Head of caudate nucleus (tissue), 42 donors: ENCODE measurements at regions not wholly inside any gene's neighbourhood (a gene's known extent, or its start where the extent isn't known, plus 50 kb on each side); places are given as distances from the start of the nearest gene placed in this dataset.
"Not testable (repeated sequence)": the region's sequence is repeated elsewhere in the genome, so short reads cannot be mapped to it uniquely, and the experiment has no call there.

Source experiments
- DNase-seq, 42 donors: peaks; one replicate each; pipeline versions ENCODE4 v3.0.0 to v3.0.0-alpha.2; 2020 to 2021; ENCODE audit warnings: mixed read lengths in 7 of 42
- intact Hi-C: fragments of 100-400 bp; cut with DNase I; formaldehyde crosslinking; loops from one replicate; pipeline ENCODE4 v1.15.0; 2022

- no peak for DNase-seq
- intact Hi-C loops: no loop called here
Measured at GRCh38 chr14:84927096-84927827, 602.7 kb upstream of the FLRT2 start.

GRCh38 chr14:84929086-84929485 lies 600.9 kb upstream of the FLRT2 start:
- intact Hi-C loops: no loop called here
- DNase-seq: no peak

GRCh38 chr14:84929834-84930233 lies 600.1 kb upstream of the FLRT2 start:
- intact Hi-C loops: no loop called here
- no peak for DNase-seq

- DNase-seq: no peak
- intact Hi-C loops: no loop called here
Measured at GRCh38 chr14:84937016-84937415, 592.9 kb upstream of the FLRT2 start.

GRCh38 chr14:84937449-84937848 lies 592.5 kb upstream of the FLRT2 start:
- no peak for DNase-seq
- intact Hi-C loops: no loop called here

- intact Hi-C loops, DNase-seq: not testable (repeated sequence)
Measured at GRCh38 chr14:84944901-84945300, 585.0 kb upstream of the FLRT2 start.

GRCh38 chr14:84959851-84960520 lies 570.0 kb upstream of the FLRT2 start:
- no peak for DNase-seq
- intact Hi-C loops: no loop called here

- intact Hi-C loops: no loop called here
- peak in 2 of 42 donors; percentile 5 to 6 for DNase-seq
Measured at GRCh38 chr14:84961637-84962036, 568.3 kb upstream of the FLRT2 start.

GRCh38 chr14:84963518-84963917 lies 566.4 kb upstream of the FLRT2 start:
- no peak for DNase-seq
- intact Hi-C loops: no loop called here

- no peak for DNase-seq
- intact Hi-C loops: no loop called here
Measured at GRCh38 chr14:84965279-84965678, 564.7 kb upstream of the FLRT2 start.

- intact Hi-C loops: no loop called here
- no peak for DNase-seq
Measured at GRCh38 chr14:84969501-84969900, 560.4 kb upstream of the FLRT2 start.

- intact Hi-C loops: no loop called here
- no peak for DNase-seq
Measured at GRCh38 chr14:84975241-84975902, 554.6 kb upstream of the FLRT2 start.

- no peak for DNase-seq
- intact Hi-C loops: no loop called here
Measured at GRCh38 chr14:84976805-84977204, 553.1 kb upstream of the FLRT2 start.

GRCh38 chr14:84987042-84987441 lies 542.9 kb upstream of the FLRT2 start:
- intact Hi-C loops: no loop called here

GRCh38 chr14:84988357-84988756 lies 541.6 kb upstream of the FLRT2 start:
- intact Hi-C loops: no loop called here
- DNase-seq: peak in 5 of 42 donors; percentile 4 to 37 (median 15)

More at GRCh38 chr14:84987042-84987441, 542.9 kb upstream of the FLRT2 start:
- no peak for DNase-seq

GRCh38 chr14:84991021-84991420 lies 538.9 kb upstream of the FLRT2 start:
- intact Hi-C loops: no loop called here

GRCh38 chr14:84998216-84998615 lies 531.7 kb upstream of the FLRT2 start:
- intact Hi-C loops: no loop called here
- no peak for DNase-seq

More at GRCh38 chr14:84991021-84991420, 538.9 kb upstream of the FLRT2 start:
- DNase-seq: no peak

- intact Hi-C loops: no loop called here
- no peak for DNase-seq
Measured at GRCh38 chr14:85002846-85003245, 527.1 kb upstream of the FLRT2 start.

- intact Hi-C loops: no loop called here
- no peak for DNase-seq
Measured at GRCh38 chr14:85003805-85004204, 526.1 kb upstream of the FLRT2 start.

GRCh38 chr14:85009506-85009905 lies 520.4 kb upstream of the FLRT2 start:
- intact Hi-C loops: no loop called here
- no peak for DNase-seq
